ENCODE measurements at regions not wholly inside any gene's neighbourhood (a gene's known extent, or its start where the extent isn't known, plus 50 kb on each side); places are given as distances from the start of the nearest gene placed in this dataset.
"Not testable (repeated sequence)": the region's sequence is repeated elsewhere in the genome, so short reads cannot be mapped to it uniquely, and the experiment has no call there.

GRCh38 chr3:195974281-195974680 lies 65.9 kb upstream of the TNK2 start:
- not testable (repeated sequence) for H3K4me3 ChIP-seq (ENCODE audit: low read depth, low read length)

GRCh38 chr3:195970873-195971272 lies 62.5 kb upstream of the TNK2 start:
- H3K4me3 ChIP-seq (ENCODE audit: low read depth, low read length): not testable (repeated sequence)

GRCh38 chr3:195969838-195970776 lies 61.8 kb upstream of the TNK2 start:
- not testable (repeated sequence) for H3K4me3 ChIP-seq (ENCODE audit: low read depth, low read length)

GRCh38 chr3:195969341-195969740 lies 61.0 kb upstream of the TNK2 start:
- H3K4me3 ChIP-seq (ENCODE audit: low read depth, low read length): not testable (repeated sequence)

- H3K4me3 ChIP-seq (ENCODE audit: low read depth, low read length): not testable (repeated sequence)
Observed at GRCh38 chr3:195968104-195968503, 59.8 kb upstream of the TNK2 start.

GRCh38 chr3:195967387-195967720 lies 59.0 kb upstream of the TNK2 start:
- not testable (repeated sequence) for H3K4me3 ChIP-seq (ENCODE audit: low read depth, low read length)

- H3K4me3 ChIP-seq (ENCODE audit: low read depth, low read length): not testable (repeated sequence)
Observed at GRCh38 chr3:195966563-195967386, 58.4 kb upstream of the TNK2 start.

- not testable (repeated sequence) for H3K4me3 ChIP-seq (ENCODE audit: low read depth, low read length)
Observed at GRCh38 chr3:195965217-195965616, 56.9 kb upstream of the TNK2 start.

- H3K4me3 ChIP-seq (ENCODE audit: low read depth, low read length): not testable (repeated sequence)
Observed at GRCh38 chr3:195964318-195965107, 56.2 kb upstream of the TNK2 start.

- not testable (repeated sequence) for H3K4me3 ChIP-seq (ENCODE audit: low read depth, low read length)
Observed at GRCh38 chr3:195962222-195962621, 53.9 kb upstream of the TNK2 start.

- H3K4me3 ChIP-seq (ENCODE audit: low read depth, low read length): not testable (repeated sequence)
Observed at GRCh38 chr3:195960971-195961775, 52.8 kb upstream of the TNK2 start.

- not testable (repeated sequence) for H3K4me3 ChIP-seq (ENCODE audit: low read depth, low read length)
Observed at GRCh38 chr3:195960164-195960563, 51.8 kb upstream of the TNK2 start.

- not testable (repeated sequence) for H3K4me3 ChIP-seq (ENCODE audit: low read depth, low read length)
Observed at GRCh38 chr3:195959367-195960157, 51.2 kb upstream of the TNK2 start.

- not testable (repeated sequence) for H3K4me3 ChIP-seq (ENCODE audit: low read depth, low read length)
Observed at GRCh38 chr3:195958736-195959135, 50.4 kb upstream of the TNK2 start.
